GM18907 (cell line): ENCODE measurements at regions not wholly inside any gene's neighbourhood (a gene's known extent, or its start where the extent isn't known, plus 50 kb on each side); places are given as distances from the start of the nearest gene placed in this dataset.

Source experiments
- ATAC-seq: cut with Tn5 transposase; IDR thresholded peaks from one replicate; pipeline ENCODE4 v1.9.1; 2021; ENCODE audit warnings: mild to moderate bottlenecking, moderate library complexity; ENCODE audit not compliant: unreplicated experiment

DNA sequence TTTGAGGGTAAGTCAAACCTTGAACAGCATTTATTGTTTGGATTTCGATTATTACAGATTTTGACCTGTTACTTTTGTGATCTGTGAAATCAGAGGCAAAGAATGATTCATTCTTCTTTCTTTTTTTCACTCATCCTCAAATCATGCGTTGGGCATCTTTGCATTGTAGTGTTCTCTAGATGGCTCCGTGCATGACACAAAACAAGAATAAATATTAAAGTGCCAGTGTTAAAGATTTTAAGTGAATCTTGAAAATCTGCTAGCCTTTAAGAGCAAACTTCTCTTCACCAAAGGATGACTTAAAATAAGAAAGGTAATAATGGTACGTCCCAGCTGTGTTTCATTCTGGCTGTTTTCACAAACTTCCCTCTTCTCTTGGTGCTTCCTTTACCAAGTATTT is 361.9 kb upstream of the SMARCA2 start:
- no peak for ATAC-seq

DNA sequence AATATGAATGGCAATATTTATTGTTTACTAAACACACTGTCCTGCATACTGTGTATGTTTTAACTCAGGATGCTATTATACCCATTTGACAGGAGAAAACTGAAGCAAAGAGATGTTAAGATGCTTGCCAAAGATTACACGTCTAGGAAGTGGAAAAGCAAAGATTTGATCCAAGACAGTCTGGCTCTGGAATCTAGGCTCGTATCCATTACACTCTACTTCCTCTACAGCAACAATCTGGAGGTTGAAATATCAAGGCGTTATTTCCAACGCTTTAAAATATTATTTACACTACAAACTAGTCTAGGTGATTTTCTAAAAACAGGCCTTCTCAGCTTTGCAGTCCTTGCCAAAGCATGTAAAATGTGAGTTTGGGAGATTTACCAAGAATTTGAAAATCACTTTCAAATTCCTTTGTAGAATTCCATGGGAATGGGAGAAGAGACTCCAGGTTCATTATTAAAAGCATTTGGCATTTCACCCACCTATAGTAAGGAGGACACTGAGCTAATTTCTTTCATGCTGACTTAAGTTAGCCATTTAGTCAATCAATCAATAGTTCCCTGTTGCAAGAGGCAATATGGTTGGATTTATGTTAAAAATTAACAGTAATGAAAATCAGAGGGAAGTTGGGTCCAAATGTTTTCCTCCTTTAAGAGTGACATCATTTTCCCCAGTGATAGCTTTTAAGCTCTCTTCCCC is 356.3 kb upstream of the SMARCA2 start:
- no peak for ATAC-seq

DNA sequence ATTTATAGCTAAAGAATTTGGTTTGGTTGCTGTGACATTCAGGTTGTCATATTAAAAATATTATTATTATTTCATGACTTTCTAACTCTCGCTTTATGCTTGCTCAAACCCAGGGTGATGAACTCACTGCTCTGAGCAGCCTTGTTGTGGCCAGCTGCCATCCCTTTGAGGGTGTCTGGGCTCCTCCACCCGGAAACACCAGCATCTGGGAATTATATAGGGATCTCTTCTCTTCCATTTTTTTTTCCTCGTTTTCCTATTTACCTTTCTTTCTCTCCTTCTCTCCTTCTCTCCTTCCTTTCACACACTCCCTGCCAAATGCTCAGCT is 355.8 kb upstream of the SMARCA2 start:
- no peak for ATAC-seq

DNA sequence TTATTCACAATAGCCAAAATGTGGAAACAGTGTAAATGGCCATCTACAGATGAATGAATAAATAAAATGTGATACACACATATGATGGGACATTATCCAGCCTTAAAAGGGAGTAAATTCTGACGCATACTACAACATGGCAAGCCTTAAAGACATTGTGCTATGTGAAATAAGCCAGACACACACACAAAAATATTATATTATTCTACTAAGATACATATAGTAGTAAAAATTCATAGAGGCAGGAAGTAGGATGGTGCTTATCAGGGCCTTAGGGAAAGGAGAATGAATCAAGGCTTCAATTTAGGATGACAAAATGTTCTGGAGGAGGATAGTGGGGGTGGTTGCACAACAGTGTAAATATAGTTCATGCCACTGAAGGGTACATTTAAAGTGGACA is 346.7 kb upstream of the SMARCA2 start:
- no peak for ATAC-seq

DNA sequence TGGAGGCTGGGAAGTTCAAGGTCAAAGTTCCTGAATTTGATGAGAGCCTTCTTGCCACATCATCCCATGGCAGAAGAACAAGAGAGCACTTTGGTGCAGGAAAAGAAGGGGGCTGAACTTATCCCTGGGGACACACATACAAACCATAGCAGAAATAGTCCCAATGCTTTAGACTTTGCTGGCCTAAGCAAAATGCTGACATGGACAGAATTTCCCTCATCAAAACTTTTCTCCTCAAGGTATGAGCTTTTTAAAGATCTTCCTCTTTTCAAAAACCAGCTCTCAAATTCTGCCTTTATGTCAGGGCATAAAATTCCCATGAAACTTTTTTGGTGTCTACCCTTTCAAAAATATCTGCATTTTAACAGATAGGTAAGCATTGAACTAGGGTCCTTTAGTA is 341.8 kb upstream of the SMARCA2 start:
- ATAC-seq: no peak

DNA sequence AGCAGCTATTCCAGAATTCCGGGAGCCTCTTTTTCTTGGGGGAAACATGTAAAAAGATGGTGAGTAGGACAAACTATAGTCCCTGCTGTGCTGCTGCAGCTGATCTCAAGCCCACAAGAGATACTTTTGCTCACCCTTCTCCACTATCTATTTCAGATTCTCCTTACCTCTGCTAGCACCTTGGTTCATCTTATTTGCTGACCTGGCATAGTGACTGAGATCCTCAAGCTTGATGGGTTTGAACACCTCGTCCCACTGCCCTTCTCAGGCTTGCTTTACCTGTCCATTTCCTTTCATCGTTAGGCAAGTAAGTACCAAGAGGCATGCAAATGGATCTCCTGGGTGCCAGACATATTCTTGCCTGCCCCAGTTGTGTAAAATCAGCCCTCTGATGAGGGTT is 338.4 kb upstream of the SMARCA2 start:
- no peak for ATAC-seq

DNA sequence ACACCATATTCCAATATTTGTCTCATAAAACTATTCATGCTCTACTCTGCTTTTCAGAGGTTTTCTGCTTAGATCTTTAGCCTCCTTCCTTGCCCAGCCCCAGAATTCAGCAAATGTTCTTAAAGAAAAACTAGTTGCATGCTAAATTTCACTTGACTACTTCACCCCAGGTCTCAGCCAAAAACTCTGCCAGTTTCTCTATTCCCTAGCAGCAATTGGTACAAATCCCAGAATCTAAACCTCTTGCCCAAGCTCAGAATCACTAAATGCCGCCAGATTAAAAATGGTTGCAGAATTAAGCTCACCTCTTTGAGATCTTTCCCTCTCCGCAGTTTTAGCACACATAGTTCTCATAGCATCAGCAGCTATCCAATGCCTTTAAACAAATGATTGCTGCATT is 331.2 kb upstream of the SMARCA2 start:
- no peak for ATAC-seq

DNA sequence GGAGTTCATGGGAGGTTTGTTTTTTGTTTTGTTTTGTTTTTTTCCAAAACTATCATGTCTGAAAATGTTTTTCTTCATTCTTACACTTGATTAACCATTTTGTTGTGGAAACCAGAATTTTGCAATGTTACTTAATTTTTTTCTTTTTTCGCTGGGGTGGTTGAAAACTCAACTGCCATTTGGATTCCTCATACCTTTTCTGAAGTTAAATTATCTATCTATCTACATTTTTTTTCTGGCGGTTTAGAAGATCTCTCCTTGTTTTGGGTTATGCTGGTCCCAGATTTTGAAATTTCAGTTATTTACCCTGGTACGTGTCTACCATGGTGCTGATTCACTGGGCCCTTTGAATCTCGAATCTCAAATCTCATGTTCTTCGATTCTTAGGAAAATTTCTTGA is 316.2 kb upstream of the SMARCA2 start:
- no peak for ATAC-seq

DNA sequence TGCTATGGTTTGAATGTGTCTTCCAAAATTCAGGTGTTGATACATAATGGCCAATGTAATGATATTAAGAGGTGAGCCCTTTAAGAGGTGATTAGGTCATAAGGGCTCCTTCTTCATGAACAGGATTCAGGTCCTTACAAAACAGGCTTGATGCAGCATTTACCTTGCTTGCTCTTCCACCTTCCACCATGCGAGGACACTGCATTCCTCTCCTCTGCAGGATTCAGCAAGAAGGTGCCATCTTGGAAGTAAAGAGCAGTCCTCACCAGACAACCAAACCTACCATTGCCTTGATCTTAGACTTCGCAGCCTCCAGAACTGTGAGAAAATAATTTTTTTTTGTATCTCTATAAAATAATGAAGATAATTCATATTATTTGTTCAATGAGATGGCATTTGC is 314.0 kb upstream of the SMARCA2 start:
- ATAC-seq: no peak

DNA sequence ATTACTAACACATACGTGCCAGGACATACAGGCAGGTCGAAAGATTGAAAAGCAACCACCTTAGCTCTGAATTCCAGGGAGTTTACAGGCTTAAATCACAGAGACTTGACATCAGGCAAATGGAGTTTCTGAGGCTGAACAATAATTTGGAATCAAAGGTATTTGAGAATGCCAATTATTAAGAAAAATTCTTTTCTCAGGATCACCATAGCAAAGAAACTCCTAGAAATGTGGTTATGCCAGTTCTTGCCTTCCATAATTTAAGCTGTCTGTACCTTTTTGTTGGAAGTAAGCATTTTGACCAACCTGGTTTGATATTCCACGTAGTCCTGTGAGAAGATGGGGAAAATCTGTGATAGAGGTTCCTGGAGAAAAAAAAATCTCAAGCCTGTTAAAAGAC is 312.4 kb upstream of the SMARCA2 start:
- ATAC-seq: no peak

DNA sequence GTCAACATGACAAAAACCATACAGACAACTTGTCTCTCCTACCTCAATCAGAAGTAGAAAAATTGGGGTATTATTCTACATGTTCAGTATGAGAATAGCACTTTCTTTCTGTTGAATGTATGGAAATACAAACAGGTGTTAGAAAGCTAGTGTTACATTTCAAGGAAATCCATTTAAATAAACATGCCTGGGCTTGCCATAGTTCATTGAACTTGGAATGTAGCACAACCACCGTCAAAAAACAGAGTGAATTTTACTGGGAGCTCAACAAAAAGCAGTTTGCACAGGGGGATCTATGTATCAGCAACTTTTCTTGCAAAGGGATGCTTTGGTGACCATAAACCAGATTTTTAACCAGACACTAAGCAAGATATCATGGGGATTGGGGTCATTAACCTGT is 307.9 kb upstream of the SMARCA2 start:
- ATAC-seq: no peak

DNA sequence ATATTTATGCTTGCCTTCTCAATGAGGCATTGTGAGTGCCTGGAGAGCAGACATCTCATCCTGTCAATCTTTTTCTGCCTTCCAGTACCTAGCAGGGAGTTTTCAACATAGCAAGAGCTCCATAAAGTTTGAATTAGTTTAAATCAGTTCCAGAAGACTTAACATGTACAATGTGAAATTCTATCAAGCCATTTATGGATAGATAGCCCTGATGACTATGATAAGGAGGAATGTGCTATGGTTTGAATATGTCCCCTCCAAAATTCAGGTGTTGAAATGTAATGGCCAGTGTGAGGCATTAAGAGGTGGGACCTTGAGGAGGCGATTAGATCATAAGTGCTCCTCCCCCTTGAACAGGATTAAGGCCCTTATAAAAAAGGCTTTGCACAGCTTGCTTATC is 306.9 kb upstream of the SMARCA2 start:
- no peak for ATAC-seq

DNA sequence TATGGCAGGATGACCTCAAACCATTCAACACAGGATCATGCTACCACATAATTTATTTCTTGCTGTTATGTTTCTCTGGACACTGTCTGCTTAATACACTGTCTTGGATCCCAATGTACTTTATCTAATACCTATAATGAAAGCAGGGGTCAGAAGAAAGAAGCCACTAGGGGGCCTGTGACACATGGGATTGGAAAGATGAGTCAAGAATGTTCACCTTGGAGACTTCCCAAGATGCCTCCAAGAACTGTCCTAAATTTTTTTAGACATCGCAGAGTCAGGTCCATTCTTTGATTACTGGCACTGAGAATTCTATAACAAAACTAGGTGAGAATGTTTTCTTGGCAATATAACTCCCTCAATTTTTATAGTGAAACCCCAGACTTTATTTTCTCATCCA is 305.8 kb upstream of the SMARCA2 start:
- ATAC-seq: no peak

DNA sequence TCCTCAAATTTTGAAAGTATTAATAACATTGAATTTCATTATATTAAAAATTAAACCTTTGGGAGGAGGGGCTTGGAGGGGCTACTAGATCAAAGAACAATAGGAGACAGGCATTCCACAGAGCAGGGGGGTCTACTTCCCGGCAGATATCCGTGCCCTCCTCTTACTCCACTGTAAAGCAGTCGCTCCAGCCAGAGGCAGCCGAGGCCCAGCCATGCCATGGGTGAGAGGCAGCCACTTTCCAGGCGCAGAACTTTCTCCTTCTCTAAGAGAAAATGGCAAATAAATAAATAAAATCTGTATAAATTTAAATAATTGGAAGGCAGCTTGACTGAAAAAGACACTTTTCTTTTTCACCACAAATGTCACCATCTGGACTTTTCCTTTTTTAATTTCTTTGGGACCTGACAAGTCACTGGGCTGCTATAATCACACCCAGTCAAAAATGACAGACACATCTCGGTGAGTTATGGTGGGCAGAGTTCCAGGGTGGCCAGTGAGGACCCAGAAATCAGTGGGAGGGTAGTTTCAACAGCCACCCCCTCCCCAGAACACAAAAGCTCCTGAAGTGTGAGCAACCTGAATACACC is 302.2 kb upstream of the SMARCA2 start:
- no peak for ATAC-seq

DNA sequence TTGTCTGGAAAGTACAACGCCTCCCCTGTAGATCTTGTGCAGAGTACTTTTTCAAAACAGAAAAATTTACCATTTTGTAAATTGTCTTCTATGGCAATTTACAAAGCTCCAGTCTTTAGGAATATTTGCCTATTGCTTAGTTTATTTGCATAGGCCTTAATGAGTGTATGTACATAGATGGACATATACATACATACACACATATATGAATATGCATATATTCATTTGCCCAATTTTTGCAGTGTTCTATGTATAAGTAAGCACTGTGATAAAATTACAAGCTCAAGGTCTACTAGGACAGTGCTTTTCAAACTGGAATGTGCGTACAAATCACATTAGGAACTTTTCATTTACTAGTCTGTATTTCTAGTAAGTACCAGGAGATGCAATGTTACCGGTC is 301.3 kb upstream of the SMARCA2 start:
- no peak for ATAC-seq

DNA sequence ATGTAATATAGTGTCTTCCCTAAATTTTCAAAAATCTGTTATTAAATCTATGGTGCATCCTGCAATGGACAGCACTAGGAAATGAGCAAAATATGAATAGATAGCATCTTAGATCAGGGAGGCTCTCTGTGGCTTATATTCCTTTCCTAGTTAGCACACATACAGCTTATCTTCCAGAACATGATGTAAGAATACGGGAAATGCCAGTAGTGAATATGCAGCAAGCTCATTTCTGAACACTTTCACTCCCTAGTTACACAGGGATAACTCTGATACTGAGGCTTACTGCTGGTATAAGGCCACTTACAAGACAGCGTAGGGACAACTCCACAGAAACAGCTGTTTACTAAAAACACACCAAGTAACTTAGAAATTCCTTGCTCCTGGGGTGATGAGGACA is 297.3 kb upstream of the SMARCA2 start:
- no peak for ATAC-seq

DNA sequence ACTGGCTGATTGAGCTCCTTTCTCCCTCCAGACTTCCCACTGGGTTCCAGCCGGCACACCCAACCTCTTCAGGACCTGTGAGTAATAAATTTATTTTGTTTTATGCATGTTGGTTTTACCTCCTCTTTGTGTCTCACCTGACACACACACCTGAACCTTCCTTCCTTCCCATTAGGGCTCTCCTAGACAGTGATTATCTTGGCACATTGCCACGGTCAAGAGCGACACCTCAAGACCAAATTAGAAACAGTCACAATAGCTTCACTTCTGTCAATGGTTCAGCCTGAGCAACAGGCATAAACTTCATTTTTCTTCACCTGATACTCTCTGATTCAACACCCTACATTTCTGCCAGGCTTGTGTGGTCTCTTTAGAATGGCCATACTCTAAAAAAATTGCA is 296.3 kb upstream of the SMARCA2 start:
- ATAC-seq: no peak

DNA sequence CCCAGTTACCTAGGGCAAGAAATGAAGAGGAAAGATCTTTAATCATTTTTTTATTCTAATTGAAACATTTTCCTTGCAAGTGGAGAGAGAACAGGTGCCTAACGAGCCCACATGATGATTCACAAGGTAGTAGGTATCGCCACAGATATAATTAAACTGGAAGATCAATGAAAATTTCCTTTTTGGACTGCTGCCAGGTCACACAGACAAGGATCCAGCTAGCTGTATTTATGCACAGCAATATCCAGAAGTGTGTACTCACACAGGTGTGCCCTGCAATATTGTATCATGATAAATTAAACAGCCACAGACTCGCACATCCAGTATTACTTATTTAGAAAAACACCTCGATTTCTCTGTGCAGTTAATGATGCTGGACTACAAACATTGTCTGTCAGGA is 294.0 kb upstream of the SMARCA2 start:
- ATAC-seq: no peak

DNA sequence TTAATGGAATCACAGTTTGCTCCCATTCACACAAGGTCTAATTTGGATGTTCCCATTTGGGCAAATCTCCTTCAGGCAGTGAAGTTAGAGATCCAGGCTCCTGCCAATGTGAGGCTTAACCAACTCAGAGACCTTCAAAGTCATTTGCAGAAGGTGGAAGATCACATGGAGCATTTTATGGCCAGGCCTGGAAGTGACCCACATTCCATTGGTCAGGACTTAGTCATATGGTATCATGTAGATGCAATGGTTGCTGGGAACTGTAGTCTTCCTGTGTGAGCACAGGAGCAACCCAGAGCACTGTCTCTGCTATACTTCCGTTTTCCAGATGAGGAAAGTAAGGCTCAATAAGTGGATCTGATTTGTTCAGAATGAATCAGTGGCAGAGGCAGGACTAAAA is 292.7 kb upstream of the SMARCA2 start:
- no peak for ATAC-seq

DNA sequence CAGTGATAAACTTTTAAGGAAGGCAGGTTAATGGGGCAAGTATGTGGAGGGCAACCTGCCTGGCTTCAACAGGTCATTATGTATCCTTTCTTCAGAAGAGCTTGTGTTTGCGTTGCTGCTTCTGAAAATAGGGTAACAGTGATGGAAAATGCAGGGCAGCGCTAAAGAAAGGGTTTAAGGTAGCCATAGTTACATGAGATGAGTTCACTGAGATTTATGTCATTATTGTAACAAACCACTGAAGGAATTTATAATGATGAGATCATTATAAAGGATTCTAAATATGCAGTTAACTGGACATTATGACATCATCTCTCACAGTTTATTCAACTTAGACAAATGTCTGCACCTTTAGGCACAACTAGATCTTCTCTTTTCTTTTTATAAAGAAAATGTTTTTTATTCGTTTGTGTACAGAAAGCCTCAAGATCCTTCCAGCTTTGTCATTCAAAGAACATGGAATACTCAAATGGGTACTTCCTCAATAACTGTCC is 291.6 kb upstream of the SMARCA2 start:
- no peak for ATAC-seq

DNA sequence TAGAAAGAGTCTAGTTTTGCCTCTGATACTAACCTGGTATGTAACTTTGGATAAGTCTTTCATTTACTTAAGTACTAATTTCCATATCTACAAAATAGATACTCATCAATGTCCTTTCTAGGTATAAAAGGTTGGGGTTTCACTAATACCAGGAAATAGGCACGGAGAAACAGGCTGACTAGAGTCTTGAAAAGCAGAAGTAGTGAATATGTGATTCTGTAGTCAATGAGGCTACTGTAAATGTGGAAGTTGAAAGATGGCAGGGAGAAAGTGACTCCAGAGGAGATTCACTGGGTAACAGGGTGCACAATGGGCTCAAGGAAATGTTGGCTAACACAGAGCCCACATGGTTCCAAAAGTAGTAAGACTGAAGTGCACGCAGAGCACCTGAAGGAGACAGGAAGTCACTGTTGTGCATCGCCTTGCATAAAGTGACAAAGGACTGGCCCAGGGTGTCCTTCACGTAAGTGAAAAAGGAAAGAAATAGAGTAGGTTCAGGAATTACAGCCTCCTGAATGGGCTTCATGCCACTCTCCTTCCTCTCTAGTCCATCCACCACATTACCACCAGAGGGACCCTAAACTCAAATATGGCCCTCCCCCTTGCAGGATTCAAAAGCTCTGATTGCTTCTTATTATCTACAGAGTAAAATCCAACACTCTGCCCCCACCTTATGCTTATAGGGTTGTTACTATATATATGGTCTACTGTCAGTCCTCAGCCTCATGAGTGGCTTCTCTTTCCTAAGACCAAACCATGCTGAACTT is 288.0 kb upstream of the SMARCA2 start:
- ATAC-seq: peak; percentile 60

DNA sequence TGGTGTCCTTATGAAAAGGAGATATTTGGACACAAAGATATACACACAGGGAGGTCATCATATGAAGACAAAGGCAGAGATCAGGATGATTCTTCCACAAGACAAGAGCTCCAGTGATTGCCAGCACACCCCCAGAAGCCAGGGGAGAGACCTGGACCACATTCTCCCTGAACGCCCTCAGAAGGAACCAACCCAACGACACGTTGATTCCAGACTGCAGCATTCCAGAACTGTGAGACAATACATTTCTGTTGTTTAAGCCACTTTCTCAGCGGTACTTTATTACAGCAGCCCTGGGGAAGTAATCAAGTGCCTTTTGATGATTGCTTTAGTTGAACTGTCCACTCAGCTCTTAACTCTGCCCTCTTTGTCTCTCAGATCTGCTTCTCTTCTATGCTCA is 285.5 kb upstream of the SMARCA2 start:
- no peak for ATAC-seq
